Activated CD4-positive, alpha-beta T cell treated with anti-CD3 and anti-CD28 coated beads for 4 hours (primary cell): ENCODE measurements at regions not wholly inside any gene's neighbourhood (a gene's known extent, or its start where the extent isn't known, plus 50 kb on each side); places are given as distances from the start of the nearest gene placed in this dataset.

Experiments
- DNase-seq, 2 donors: peaks; one replicate each; pipeline ENCODE4 v3.0.0-alpha.2; 2020

GRCh38 chr3:72265256-72266015, 480.5 kb upstream of the PROK2 start:
- no peak for DNase-seq

- DNase-seq, result no peak
Measured at GRCh38 chr3:72263223-72263990, 478.5 kb upstream of the PROK2 start.

- no peak for DNase-seq
Measured at GRCh38 chr3:72262736-72263135, 477.8 kb upstream of the PROK2 start.

GRCh38 chr3:72261566-72262564, 476.9 kb upstream of the PROK2 start:
- no peak for DNase-seq

GRCh38 chr3:72260588-72260910, 475.6 kb upstream of the PROK2 start:
- no peak for DNase-seq

GRCh38 chr3:72259755-72260587, 475.0 kb upstream of the PROK2 start:
- DNase-seq, result no peak

GRCh38 chr3:72258361-72259141, 473.6 kb upstream of the PROK2 start:
- DNase-seq, result no peak

- no peak for DNase-seq
Measured at GRCh38 chr3:72257738-72258137, 472.8 kb upstream of the PROK2 start.

GRCh38 chr3:72257203-72257602, 472.3 kb upstream of the PROK2 start:
- no peak for DNase-seq

GRCh38 chr3:72256716-72257115, 471.8 kb upstream of the PROK2 start:
- DNase-seq, result no peak

GRCh38 chr3:72255791-72256559, 471.0 kb upstream of the PROK2 start:
- DNase-seq, result peak in 1 of 2 donors; percentile 11

GRCh38 chr3:72255191-72255590, 470.2 kb upstream of the PROK2 start:
- DNase-seq, result no peak

- no peak for DNase-seq
Measured at GRCh38 chr3:72254483-72254882, 469.5 kb upstream of the PROK2 start.

- no peak for DNase-seq
Measured at GRCh38 chr3:72250725-72251124, 465.8 kb upstream of the PROK2 start.

GRCh38 chr3:72248869-72249268, 463.9 kb upstream of the PROK2 start:
- no peak for DNase-seq

- no peak for DNase-seq
Measured at GRCh38 chr3:72248389-72248761, 463.4 kb upstream of the PROK2 start.

GRCh38 chr3:72247645-72248388, 462.9 kb upstream of the PROK2 start:
- no peak for DNase-seq

GRCh38 chr3:72247126-72247525, 462.2 kb upstream of the PROK2 start:
- no peak for DNase-seq

GRCh38 chr3:72246685-72247084, 461.7 kb upstream of the PROK2 start:
- DNase-seq, result no peak
